Fibroblast of upper back skin (primary cell): ENCODE measurements at regions not wholly inside any gene's neighbourhood (a gene's known extent, or its start where the extent isn't known, plus 50 kb on each side); places are given as distances from the start of the nearest gene placed in this dataset.

ENCODE experiments used
- DNase-seq: peaks from one replicate; pipeline ENCODE4 v3.0.0-alpha.2; 2013

DNA sequence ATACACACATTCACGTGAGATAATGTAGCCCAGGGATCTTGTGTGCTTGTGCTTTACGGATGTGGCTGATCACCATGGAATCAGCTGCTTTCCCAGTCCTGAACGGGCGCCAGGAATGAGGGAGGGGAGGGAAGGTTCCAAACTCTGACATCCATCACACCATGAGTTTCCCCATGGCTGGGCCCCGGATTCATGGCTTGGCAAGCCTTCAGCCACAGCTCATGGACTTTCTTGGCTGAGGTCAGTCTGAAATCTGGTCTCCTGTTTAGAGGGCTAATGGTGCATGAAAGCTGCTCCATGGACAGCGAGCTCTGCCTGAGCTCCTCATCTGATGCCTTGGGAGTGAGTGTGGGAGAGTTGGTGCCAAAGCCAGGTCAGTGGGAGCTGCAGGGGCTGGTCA lies 767.6 kb upstream of the EEF2KMT start:
- DNase-seq: no peak

DNA sequence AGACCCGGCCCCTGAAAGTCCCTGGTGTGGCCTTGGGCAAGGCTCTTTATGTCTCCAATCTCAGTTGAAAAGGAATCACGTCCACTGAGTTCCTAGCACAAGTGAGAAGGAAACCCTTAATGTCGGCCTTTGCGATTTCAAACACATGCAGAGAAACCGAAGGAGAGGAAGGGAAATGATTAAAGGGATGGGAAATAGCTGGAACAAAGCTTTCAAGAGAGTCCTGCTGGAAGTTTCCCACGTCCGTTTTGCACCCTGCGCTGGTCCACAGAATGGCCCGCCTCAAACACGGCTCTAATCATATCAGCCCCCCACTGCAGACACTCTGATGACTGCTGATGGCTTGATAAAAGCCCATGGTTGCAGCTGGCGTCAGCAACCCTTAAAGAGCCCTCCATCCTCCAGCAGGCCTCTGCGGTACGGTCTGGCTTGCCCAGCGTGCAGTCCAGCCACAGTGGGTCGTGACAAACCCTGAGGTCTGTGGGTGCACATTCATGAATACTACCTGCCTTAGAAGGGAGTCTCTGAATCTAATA lies 765.5 kb upstream of the EEF2KMT start:
- DNase-seq: no peak

DNA sequence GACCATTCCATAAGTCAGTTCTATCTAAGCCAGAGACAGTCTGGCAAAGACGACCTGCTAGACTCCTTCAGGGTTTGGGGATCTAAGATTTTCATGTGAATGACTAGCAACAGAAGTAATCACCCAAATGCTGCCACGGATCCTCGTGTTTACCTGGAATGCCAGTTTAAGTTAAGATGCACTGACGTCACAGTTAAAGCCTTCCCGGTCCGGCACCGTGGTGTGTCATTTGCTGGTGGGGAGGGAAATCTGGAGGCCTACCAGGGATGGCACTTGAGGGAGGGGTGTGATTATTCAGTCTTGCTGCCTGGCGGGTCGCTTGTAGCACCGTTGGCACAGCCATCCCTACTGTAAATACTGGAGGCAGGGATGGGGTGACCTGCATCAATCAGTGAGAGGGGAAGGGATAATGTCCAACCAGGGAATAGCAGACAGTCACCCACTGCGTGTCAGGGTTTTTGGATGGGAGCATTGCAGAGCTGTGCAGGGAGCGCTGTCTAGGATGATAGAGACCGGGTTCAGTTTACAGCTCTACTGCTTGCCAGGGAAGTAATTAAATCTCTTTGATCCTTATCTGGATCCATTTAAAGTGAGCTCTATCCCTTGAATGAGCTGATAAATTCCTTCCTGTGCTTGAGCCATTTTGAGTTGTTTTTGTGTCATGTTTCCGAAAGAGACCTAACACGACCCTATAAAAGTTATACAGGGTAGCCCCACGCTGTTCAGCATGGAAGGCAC lies 764.7 kb upstream of the EEF2KMT start:
- no peak for DNase-seq

DNA sequence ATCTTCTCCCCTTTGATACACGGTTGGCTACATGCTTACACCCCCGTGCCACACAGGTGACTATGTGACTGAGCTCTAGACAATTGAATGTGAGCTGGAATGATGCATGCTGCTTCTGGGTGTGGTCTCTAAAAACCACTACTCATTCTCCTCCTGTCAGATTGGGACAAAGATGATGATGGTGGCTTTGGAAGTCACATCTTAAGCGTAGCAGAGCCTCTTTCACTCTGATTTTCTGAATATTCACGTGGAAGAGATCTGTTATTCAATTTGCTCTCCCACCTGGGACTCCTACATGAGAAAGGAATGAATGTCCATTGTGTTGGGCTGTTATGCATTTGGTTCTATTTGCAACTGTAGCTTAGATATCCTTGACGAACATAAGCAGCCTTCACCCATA lies 763.6 kb upstream of the EEF2KMT start:
- no peak for DNase-seq

DNA sequence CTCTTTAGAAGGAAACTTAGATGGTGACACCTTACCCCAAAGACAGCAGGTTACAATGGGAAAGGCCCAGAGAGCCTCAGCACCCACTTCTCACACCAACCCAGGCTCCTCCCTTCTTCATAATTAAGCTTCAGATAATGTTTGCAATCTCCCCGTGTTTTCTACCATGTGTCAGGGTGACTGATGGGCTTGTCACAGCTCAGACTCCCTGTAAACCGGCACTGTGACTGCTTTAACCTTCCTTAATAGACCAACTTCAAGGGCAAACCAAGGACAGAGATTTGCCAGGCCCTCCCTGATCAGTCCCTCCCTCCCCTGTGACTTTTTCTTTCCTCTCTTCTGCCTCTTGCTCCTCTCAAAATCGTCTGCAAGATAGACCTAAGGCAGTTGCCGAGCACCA lies 760.6 kb upstream of the EEF2KMT start:
- DNase-seq: no peak

DNA sequence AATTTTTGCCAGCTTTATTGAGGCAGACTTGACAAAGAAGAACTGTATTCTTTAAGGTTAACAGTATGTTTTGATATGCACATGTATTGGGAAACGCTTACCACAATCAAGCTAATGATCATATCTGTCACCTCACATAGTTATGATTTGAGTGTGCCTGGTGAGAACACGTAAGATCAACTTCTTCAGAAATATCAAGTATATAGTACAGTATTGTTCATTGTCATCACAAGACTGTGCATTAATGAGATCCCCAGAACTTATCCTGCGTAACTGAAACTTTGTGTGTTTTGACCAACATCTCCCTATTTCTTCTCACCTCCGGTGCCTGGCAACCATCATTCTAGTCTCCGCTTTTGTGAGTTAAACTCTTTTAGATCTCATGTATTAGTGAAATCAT lies 756.4 kb upstream of the EEF2KMT start:
- no peak for DNase-seq

DNA sequence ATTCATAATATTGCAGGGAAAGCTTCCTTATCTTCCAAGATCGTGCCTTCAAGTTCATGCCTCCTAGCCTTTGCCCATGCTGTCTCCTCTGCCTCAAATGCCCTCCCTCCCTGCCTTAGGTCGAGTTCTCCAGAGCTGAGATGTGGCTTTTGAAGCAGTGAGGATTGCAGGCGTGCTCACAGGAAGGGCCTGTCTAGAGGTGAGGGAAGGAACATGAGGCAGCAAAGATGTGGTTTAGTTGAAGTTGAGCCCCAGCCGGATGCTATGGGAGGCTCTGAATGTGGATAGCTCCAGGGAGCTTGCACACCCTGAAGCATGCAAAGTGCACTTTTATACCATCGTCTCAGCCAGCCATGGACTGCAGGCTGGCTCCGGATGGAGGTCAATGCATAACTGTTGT lies 754.6 kb upstream of the EEF2KMT start:
- DNase-seq: no peak

DNA sequence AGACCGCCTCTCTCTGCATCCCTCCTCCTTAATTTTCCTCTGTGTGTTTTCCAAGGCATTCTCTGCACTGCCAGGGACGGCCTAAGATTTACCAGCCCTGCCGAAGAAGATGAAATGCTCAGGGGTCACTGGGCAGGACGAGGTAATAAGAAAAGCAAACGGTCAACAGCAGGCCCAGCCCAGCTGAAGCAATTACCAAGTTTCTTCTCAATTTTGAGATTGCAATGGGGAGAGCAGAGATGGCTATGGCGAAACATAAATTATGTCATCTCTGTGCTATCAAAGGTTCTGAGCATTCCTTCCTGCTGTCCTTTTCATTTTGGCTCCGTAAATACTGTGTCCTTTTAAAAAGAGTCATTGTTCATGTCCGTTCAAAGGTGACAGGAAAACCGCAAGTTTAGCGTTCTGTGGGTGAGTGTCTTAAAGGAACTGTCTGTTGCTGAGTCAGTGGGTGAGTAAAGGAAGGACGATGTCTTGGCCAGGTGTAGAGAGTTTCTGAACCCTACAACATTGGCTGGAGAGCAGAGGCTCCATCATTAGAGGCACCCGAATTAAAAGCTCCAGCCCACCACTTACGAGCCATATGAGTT lies 753.9 kb upstream of the EEF2KMT start:
- DNase-seq: no peak

DNA sequence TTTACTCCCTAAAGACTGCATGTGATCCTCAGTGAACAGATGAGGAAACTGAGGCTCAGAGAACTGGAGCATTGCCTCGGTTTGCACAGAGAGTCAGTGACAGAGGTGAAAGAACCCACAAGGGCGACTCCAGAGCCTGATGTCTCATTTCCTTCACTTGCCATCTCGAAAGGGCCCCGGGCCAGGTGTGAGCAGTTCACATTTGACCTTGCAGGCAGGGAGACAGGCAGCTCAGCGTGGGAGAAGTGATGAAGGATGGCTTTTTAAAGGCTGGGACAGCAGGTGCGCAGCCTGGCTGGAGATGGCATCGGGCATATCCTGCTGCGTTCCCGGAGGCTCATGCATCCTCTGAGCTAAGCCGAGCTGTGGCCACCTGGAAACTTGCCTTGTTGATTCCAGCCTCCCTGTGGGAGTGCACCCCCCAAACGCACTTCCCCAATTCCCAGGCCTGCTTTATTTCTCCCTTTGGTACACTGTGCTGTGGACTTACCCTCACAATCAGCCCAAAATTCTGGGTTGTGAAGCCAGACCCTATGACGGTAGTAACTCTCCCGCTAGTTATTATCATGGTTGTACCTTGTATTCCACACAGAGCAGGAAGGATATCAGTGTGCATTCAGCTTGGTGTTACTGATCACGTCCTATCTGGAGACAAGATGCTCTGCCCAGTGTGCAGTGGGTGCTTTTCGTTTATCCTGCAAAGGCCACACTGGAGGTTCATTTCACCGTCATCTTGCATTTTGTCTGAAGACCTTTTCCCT lies 753.2 kb upstream of the EEF2KMT start:
- DNase-seq: no peak

DNA sequence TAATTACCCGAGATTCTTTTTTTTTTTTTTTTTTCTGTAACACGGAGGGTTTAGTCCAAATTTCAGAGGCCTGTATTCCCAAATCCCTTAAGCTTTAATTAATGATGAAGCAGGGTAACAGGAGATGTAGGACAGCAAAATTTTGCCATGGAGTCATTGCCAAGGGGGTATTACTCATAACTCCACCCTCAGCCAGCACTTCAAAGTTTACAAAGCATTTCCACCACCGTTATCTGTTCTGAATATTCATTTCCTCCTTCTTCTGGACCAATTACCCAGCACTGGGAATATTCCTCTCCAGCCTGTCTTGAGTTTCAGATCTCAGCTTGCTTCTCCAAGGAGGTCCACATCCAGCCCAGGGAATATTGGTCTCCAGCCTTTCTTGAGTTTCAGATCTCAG lies 747.5 kb upstream of the EEF2KMT start:
- no peak for DNase-seq

DNA sequence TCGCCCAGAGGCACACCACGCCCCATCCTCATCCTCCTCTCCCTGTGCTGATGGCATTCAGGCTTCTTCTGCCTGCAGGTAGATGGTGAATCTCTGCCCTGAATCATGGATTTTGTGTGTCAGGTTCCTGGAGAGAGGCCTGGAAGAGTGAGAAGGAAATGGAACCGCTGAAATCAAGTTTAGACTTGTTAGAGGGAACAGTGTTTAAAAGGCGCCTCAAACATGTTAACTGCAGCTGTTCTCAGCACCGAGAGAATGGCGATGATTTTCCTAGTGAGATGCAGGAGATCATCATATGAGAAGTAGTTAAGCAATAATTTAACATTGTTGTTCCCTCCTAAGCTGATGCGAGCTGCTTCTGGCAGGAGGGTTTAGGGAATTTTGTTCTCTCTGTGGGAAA lies 744.4 kb upstream of the EEF2KMT start:
- no peak for DNase-seq

DNA sequence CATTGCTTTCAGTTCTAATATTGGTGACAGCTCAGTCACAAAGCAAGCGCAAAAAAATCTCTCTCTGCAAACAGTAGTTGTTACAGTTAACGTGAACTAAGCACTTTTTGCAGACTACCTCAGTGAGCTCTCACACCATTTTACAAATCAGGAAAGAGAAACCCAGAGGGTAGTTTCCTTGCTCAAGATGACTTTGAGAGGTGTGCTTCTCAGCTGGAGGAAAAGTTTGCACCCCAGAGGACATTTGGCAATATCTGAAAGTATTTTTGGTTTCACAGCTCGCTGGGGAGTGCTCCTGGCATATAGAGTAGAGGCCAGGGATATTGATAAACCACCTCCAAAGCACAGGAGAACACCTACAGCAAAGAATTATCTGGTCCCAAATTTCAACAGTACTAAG lies 741.1 kb upstream of the EEF2KMT start:
- no peak for DNase-seq

DNA sequence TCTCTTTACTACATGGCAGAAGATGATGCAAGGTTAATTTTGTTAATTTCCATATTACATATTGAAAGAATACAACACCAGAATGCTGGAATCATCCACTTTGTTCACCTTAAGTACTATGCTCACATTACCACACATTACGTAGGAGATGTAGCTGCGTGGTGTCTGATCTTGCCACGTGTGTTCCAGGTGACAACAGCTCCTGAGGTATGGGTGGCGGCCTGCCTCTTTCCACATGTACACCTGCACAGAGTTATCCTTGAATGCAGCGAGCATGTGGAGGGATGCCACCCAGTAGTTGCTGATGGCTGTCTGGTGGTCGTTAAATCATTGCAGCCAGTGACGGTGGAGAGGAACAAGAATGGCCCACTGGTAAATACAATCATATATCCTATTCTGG lies 740.5 kb upstream of the EEF2KMT start:
- DNase-seq: no peak

DNA sequence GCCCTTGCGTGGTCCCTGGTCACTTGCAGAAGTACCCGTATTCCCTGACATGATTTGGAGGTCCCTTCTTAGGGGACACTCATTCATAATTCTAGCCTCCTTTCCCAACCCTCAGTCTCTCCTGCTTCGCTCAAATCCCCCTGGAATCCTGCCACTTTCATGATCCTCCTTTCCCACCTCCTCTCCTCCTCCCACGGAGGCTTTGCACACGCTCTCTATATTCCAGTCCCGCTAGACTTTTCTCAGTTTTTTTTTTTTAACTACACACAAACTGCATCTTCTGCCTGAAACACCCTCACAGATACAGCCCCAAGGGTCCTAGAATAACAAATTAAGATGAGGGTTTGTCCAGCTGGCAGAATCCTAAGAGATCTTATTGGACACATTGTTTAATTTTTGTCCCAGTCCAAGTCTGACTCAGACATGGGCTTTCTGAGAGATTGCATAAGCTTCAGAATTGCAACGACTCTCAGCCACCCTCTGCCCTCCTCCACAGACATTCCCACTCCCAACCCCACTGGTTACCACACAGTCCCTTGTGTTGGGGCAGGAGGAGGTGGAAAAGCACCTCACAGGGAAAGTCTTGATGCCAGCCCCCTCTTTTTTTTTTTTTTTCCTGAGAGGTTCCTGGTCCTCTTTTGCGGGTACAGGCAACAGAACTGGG lies 739.5 kb upstream of the EEF2KMT start:
- peak; percentile 2 for DNase-seq

DNA sequence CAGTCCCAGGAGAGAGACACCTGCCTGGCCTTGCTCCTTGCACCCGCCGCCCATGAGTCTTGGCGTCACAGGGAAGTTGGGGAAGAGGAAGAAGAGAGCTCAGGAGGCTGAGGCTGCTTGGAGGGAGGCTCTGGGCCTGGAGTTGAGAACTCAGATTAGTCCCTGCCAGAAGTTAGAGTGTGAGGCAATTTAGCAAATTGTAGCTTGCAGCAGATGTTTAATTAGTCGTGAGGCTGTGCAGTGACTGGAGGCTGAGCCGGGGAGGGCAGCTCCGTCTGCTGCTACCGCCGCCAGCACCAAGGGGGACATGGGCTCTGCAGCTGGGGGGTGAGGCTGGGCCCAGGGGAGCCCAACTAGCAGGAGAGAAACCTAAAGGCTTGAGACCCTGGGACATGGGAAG lies 738.3 kb upstream of the EEF2KMT start:
- no peak for DNase-seq

DNA sequence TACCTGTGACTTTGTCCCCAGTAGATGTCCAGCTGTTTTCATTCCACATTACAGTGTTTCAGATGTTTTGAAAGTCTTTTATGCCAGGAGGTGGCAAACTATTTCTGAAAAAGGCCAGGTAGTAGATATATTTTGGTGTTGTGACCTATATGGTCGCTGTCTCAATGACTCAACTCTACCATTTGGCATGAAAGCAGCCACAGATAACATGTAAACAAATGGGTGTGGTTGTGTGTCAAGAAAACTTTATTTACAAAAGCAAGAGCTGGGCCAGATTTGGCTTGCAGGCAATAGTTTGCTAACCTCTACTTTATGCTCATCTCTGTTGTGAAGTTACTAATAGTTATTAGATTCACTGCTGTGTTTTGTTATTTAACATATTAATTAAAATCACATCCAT lies 728.7 kb upstream of the EEF2KMT start:
- no peak for DNase-seq

DNA sequence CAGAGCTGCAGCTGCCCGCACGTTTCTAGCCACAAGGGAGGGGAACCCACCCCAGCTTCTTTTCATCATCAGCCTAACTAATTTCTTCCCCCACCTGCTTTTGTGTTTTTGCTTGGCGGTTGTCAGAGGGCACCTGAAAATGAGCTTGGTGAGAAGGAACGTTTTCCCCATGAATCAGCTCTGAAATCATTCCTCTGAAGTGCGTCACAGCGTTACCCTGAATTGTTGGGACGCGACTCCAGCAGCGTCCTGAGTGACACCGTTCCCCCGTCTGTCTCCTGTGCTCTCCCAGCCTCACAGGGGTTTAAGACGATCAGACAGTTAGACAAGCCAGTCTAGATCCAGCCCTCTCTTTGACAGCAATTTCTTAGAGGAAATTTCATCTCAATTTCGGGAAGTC lies 722.9 kb upstream of the EEF2KMT start:
- DNase-seq: no peak

DNA sequence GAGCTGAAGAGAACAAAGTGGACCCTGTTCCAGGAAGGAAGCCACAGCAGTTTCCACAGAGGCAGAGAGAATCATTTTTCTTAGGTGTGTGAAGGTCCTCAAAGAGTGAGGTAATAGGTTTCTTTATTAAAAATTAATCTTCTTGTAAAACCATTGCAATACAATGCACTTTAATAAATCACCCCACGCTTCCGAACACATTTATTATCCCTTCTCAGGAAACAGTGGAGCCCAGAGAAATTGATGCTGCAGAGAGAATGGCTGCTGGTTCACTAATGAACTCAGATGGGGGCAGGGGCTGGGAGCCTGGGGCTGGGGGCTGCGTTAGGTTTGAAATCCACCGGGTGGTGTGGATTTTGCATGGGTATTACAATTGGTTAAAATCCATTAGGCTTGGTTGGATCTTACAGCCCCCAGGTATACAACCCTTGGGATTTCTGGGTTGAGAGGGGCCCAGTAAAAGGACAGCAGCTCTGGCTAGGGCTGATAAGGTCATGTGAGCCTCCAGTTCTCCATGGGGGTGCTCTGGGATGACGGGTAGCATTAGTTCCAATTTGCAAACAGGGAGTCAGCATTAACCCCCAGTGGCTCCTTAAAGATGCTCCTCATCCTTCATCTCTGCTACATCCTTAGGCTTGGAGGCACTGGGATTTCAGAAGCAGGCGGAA lies 718.1 kb upstream of the EEF2KMT start:
- no peak for DNase-seq

DNA sequence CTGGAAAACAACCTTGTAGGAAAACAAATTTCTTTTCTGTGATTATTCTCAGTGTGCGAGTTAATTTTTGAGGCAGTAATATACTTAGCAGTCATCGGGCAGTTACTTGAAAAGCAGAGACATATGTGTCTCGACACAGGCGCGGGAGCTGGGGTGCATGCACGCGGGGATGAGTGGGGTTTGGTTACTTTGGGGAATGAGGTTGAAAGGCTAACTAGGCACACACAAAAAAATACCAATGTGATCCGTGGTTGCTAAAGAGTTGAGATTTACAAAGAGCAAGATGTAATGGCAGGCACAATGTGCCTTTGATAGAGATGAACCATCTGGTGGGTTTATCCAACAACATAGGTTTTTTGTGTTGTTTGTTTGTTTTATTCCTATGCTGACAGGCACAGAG lies 703.8 kb upstream of the EEF2KMT start:
- DNase-seq: no peak

DNA sequence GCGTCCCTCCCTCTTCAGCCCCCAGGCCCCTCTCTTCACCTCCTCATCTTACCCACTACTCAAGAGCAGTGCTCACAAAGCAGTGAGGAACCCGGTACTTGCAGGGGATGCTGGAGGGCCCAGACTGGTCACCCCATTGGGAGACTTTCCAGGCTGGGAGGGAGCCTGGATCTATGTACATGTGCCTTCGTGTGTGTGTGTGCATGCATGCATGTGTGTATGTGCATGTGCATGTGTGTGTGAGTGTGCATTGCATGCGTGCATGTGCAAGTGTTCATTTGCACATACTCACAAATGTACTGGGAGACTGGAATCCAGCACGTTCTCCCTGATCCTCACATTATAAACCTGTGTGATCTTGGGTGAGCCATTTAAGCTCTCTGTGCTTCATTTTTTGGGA lies 696.0 kb upstream of the EEF2KMT start:
- no peak for DNase-seq

DNA sequence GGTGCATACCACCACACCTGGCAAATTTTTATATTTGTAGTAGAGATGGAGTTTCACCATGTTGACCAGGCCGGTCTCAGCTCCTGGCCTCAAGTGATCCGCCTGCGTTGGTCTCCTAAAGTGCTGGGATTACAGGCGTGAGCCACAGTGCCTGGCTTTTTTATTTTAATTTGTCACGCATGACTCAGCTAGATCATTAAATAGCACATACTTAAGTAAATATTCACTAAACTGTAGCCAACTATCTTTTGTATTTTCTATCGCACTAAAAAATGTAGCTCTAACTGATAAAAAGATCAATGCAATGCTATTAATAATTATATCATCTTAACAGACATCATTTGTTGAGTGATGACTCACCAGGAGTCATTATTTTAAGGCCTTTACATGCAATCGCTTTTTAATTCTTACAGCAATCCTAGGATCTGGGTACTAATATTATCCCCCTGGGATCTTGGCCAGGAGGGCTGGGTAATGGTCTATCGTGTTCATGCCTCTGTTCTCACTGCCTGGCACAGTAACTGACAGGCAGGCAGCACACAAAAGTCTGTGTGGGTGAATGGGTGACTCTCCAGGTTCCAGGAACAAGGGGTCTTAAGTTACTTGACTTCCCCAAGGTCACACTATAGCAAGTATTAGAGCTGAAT lies 693.5 kb upstream of the EEF2KMT start:
- no peak for DNase-seq

DNA sequence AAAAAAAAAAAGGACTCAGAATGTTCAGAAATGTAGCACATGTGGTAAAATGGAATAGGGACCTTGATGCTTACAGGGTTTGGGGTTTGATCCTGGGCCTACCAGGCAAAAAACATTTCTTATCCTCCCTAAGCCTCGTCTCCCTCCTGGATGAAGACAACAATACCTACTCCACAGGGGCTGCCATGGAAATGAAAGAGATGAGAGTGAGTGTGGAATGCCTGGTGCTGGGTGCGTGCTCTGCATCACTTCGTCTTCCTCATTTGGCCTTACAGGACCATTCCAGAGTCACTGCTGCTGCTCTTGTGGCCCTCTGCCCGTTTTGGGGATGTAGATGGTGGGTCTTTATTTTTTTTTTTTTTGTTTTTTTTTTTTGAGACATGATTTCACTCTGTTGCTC lies 692.9 kb upstream of the EEF2KMT start:
- no peak for DNase-seq
